ENCODE measurements at regions not wholly inside any gene's neighbourhood (a gene's known extent, or its start where the extent isn't known, plus 50 kb on each side); places are given as distances from the start of the nearest gene placed in this dataset.

GRCh38 chr1:95427525-95427924 is 193.5 kb downstream of the RWDD3 start:
- no peak for DNase-seq (ENCODE audit: low read depth in 2 of 2)

DNA sequence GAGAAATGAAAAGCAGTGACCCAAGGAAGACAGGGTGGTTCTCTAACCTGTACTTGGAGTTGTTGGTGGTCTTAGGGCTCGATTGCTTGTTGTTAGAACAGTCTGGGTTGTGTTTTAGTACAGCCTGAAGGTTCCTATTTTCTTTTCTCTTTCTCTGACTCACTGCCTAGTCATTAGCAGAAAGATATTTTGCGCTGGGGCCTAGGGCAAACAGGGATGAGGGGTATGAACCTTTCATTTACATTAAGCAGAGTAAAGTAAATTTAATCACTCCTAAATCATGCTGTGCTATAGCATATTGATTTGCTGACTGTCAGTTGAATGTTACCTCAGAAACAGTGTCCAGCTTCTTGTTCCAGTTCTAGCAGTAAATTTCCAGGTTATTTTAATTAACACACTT is 197.2 kb downstream of the RWDD3 start:
- DNase-seq (ENCODE audit: low read depth in 2 of 2), result no peak

DNA sequence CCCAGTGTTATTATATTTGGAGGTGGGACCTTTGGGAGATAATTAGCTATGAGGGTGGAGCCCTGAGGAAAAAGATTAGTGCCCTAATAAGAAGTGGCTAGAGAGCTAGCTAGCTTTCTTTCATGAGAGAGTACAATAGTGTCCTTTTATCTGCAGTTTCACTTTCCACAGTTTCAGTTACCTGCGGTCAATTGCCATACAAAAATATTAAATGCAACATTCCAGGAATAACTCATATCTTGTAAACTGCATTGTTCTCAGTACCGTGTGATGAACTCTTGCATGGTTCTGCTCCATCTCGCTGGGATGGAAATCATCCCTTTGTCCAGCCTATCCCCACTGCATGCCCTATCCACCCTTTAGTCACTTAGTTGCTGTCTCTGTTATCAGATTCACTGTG is 201.6 kb downstream of the RWDD3 start:
- DNase-seq (ENCODE audit: low read depth in 2 of 2), result no peak

DNA sequence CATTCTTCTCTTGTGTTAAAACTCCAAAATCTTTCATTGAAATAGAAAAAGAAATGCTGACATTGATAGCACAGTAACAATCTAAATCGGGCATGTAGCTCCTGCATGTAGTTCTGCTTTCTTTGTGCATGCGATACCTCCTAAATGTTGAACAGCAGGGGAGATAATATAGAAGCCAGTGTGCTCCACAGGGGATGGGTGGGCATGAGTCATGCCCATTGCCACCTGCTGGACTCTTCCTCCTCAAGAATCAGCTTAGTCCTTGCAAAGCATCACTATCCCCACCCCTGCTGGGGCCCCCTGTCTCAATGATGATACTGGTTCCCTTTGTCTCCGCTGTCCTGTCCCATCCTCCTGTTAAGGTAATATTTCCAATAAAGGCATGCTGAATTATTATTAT is 203.0 kb downstream of the RWDD3 start:
- DNase-seq (ENCODE audit: low read depth in 2 of 2), result no peak

DNA sequence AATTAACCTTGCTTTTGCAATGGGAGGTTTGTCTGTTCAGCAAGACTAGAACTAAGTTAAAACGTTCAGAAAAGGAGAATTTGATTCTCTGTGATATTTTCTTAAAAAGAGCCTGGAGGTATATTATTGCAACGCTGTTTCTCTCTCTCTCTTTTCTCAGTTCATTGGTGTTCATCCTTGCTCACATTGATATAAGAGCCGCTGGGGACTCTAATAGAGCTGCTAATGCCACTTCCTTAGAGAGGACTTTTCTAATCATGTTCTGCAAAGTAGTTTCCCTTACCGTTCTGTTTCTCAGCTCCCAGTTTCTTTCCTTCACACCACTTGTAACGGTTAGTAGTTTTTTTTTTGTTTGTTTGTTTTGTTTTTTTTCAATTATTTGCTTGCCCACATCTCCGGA is 203.8 kb downstream of the RWDD3 start:
- no peak for DNase-seq (ENCODE audit: low read depth in 2 of 2)

GRCh38 chr1:95438218-95438948 is 204.4 kb downstream of the RWDD3 start:
- no peak for DNase-seq (ENCODE audit: low read depth in 2 of 2)

DNA sequence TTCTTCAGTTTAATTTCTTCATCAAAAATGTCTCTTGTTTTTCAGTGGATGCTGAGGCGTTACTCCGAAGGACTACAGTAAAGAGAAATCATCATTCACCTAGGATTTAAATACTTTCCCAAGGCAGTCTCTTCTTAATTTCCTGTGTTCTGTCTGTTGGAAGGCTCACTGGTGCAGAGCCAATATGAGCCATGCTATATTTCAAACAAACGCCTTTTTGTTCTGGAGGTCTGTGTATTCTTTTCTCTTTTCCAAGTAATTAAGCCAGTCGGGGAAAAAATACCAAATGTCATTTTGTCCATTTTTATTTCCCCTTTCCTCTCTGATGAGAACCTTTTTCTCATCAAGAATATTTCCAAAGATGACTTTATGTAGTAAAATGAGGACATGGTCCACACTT is 206.5 kb downstream of the RWDD3 start:
- DNase-seq (ENCODE audit: low read depth in 2 of 2), result no peak

DNA sequence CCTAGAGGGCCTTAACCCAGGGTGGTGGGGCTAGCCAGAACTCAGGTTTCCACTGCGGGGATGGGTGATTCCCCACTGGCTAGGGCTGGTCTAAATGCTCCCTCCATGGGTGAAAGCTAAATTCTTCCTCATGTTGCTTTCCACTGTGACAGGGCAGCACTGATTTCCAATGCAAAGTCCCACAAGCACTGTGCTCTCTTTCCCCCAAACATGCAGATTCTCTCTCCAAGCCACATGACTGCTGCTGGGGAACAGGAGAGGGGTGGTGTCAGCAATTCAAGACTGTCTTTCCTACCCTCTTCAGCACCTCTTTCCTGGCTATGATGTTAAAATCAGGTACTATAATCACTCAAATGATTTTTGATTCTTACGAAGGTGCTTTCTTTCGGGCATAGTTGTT is 215.5 kb downstream of the RWDD3 start:
- no peak for DNase-seq (ENCODE audit: low read depth in 2 of 2)

- no peak for DNase-seq (ENCODE audit: low read depth in 2 of 2)
These were observed 217.0 kb downstream of the RWDD3 start for GRCh38 chr1:95451054-95451453.

DNA sequence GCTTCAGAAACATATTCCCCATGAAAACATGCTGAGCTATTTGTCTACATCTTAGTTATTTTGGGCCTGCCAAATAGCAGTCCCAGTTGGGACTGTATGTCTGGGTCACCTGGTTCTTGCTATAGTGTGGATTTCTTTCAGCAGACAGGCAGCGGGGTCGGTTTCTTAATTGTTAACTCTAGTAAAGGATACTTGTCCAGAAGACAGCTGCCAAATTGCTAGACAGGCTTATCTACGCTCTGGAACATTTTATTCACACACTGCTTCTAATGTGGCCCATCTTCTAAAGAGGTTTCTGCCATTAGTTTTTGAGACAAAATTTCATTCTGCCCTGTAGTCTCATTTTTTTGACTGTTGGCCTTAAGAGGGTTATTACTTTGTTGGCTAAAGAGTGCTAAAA is 217.9 kb downstream of the RWDD3 start:
- DNase-seq (ENCODE audit: low read depth in 2 of 2), result no peak

- DNase-seq (ENCODE audit: low read depth in 2 of 2), result no peak
These were observed 219.0 kb downstream of the RWDD3 start for GRCh38 chr1:95453053-95453452.

DNA sequence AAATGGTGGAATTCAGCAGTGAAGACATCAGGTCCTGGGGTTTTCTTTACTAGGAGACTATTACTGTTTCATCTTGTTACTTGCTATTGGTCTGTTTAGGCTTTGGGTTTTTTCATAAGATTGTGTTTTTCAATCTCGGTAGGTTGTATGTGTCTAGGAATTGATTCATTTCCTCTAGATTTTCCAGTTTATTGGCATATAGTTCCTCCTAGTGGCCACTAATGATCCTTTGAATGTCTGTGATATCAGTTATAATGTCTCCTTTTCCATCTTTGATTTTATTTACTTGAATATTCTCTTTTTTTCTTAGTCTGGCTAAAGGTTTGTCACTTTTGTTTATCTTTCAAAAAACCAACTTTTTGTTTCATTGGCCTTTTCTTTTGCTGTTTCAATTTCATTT is 233.0 kb downstream of the RWDD3 start:
- no peak for DNase-seq (ENCODE audit: low read depth in 2 of 2)

DNA sequence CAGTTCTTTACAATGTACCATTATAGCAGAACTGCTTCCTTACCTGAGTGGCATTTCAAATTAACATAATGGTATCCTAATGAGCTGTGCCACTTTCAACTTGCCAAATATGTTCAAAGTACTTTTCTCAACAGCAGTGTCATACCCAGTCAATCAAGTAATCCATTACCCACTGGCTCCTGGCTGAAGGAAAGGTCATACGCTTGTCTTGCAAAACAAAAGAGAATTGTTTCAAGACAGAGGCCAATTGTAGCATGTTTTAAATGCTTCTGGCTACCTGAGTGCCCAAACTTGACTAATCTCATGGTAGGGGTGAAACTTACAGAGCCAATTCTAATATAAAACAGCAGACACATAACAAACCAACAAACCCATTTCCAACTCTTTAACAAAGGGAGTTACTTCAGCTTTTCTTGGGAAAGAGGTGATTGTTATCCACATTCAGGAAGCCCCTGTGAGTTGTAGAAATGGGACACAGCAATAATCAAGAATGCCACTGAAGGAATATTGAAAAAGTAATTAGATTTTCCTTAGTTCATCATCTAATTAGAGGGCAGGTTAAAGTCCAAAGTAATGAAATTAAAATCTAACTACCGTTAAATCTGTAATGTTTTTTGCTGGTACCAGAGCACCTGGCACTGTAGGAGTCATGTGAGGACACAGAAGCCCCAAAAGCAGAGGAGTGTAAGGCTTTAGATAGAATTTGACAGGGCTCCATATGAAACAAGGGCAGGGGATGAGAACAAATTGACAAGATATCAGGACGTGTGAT is 241.9 kb downstream of the RWDD3 start:
- no peak for DNase-seq (ENCODE audit: low read depth in 2 of 2)

DNA sequence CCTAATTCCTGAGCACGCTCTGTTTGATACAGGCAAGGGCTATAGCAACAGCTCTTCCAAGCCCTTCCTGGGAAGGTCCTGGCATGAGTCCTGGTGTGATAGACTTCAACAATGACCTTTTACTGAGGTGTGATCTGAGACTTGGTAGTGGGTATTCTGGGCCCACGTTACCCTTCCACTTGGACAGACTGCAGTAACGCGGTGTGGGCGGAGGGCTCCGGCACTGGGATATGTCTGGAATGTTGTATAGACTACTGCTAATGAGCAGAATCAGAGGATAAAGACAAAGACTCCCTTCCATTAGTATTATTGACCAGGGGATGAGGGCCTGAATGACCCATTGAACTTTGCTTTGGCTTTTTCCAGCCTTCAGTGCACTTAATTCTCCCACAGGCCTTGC is 262.3 kb downstream of the RWDD3 start:
- DNase-seq (ENCODE audit: low read depth in 2 of 2), result no peak

DNA sequence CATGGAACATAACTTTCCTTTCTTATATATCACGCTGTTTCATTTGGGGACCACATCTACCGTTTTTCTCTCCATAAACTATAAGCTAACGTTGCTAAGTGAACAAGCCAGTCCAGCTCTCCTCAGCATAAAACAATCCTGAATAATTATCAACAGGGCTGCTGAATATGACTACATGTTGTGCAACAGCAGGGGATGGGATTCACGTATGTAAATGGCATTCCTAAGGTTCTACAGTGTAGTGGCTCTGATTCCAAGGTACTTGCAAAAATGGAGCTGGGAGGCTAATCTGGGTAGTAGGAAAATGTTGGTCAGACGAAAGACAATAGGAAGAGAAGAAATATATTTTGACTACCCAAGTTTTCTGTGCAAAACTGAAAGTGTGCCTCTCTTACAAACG is 262.8 kb downstream of the RWDD3 start:
- DNase-seq (ENCODE audit: low read depth in 2 of 2), result no peak

GRCh38 chr1:95497566-95497965 is 263.6 kb downstream of the RWDD3 start:
- no peak for DNase-seq (ENCODE audit: low read depth in 2 of 2)

DNA sequence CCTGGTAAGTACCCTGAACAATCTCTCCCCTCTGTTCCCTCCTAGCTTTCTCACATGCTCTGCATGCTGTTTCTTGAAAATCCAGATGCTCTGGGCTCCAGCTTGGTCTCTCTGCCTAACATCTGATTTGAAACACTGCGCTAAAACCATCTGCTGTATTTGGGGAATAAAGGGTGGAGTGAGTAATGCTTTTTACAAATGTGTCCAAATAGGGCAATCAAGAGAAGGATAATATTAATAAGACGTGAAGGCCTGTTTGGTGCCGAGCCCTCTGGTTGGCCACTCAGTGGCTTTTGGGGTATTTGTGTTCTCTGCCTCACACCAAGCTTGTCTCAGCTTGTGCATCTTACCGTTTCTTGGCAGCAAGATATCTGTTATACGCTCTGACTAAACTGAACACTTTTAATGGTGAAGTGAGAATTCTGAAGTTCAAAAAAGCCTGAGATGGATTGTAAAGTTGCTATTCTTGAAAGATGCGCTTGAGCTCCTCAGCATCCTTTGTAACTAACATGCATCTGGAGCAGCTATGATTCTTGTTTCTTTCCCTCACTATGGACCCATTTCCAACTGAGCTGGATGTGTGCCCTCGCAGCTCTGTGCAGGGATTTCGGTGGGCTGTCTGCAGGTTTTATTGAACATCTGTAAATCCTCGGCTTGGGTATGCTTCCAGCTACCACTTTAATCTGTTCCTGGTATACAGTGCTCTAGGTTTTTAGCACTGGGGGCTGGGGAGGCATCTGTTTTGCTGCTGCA is 269.4 kb downstream of the RWDD3 start:
- no peak for DNase-seq (ENCODE audit: low read depth in 2 of 2)

DNA sequence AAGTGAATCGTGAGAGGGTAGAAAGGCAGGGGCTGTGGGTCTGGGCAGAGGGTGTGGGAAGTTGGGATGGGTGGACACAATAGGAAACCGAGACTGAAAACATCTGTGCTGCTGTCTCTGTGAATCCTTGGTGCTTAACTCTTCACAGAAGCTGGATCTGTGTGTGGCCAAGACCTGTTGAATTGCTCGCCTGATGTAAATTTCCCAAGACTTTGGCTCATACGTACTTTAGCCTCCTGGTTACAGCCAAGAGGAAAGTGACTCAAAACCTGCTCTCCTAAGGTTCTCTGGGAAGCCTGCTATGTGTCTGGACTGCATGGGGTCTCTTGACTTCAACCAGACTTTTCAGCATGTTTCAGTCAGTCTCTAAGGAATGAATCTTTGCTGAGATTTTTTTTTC is 270.3 kb downstream of the RWDD3 start:
- no peak for DNase-seq (ENCODE audit: low read depth in 2 of 2)

GRCh38 chr1:95506736-95507414 is 272.9 kb downstream of the RWDD3 start:
- DNase-seq (ENCODE audit: low read depth in 2 of 2), result no peak

GRCh38 chr1:95509989-95510388 is 276.0 kb downstream of the RWDD3 start:
- no peak for DNase-seq (ENCODE audit: low read depth in 2 of 2)

DNA sequence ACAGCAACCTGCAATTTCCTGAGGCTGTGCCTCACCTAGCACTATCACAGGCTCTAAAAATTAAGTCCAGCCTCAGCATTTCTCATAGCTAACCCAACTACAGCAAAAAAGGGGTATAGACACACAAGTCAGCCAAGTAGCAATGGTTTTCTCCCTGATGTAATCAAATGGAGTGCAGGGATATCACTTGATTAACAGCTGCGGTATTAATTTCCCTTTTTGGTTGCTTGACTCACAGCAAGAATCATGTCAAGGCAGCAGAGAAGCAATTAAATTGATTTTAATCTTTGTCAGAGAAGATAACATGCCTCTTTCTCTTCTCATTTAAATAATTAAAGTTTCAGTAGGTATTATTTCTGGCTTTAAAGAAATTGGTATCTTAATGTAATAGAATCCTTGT is 278.9 kb downstream of the RWDD3 start:
- DNase-seq (ENCODE audit: low read depth in 2 of 2), result no peak

DNA sequence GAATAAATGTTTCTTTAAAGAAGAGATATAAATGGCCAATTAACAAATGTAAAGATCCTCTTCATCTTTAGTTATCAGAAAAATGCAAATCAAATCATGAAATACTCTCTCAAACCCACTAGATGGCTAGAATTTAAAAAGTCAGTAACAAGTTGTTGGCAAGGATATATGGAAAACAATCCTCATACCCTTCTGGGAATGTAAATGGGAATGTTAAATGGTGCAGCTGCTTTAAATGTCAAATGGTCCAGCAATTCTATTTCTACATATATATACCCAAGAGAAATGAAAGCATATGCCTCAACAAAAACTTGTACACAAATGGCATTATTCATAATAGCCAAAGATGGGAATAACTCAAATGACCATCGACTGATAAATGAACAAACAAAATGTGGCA is 283.5 kb downstream of the RWDD3 start:
- no peak for DNase-seq (ENCODE audit: low read depth in 2 of 2)

Data from stimulated activated CD8-positive, alpha-beta memory T cell treated with anti-CD3 and anti-CD28 coated beads, Interleukin-15, amount 100 ng/mL, for 48 hours (primary cell).